ENCODE measurements at regions not wholly inside any gene's neighbourhood (a gene's known extent, or its start where the extent isn't known, plus 50 kb on each side); places are given as distances from the start of the nearest gene placed in this dataset.

GRCh38 chr13:97112446-97113152 is 109.5 kb upstream of the MBNL2 start:
- DNase-seq = no peak

- no peak for DNase-seq
Observed at GRCh38 chr13:97113231-97114001, 108.7 kb upstream of the MBNL2 start.

GRCh38 chr13:97114651-97115050 is 107.5 kb upstream of the MBNL2 start:
- DNase-seq = no peak

- DNase-seq = no peak
Observed at GRCh38 chr13:97116754-97117153, 105.4 kb upstream of the MBNL2 start.

- no peak for DNase-seq
Observed at GRCh38 chr13:97117388-97117910, 104.7 kb upstream of the MBNL2 start.

- no peak for DNase-seq
Observed at GRCh38 chr13:97119943-97120342, 102.2 kb upstream of the MBNL2 start.

- no peak for DNase-seq
Observed at GRCh38 chr13:97120346-97120745, 101.8 kb upstream of the MBNL2 start.

- DNase-seq = no peak
Observed at GRCh38 chr13:97120976-97121375, 101.2 kb upstream of the MBNL2 start.

GRCh38 chr13:97121894-97122293 is 100.2 kb upstream of the MBNL2 start:
- DNase-seq = no peak

- no peak for DNase-seq
Observed at GRCh38 chr13:97122381-97122996, 99.6 kb upstream of the MBNL2 start.

GRCh38 chr13:97124206-97124605 is 97.9 kb upstream of the MBNL2 start:
- DNase-seq = no peak

GRCh38 chr13:97124915-97125809 is 97.0 kb upstream of the MBNL2 start:
- peak; percentile 93 for DNase-seq

- peak; percentile 71 for DNase-seq
Observed at GRCh38 chr13:97125810-97126738, 96.1 kb upstream of the MBNL2 start.

- DNase-seq = no peak
Observed at GRCh38 chr13:97127842-97128241, 94.3 kb upstream of the MBNL2 start.

- DNase-seq = no peak
Observed at GRCh38 chr13:97130190-97130589, 91.9 kb upstream of the MBNL2 start.

GRCh38 chr13:97131447-97131846 is 90.7 kb upstream of the MBNL2 start:
- no peak for DNase-seq

- DNase-seq = no peak
Observed at GRCh38 chr13:97133554-97133953, 88.6 kb upstream of the MBNL2 start.

GRCh38 chr13:97133955-97134354 is 88.2 kb upstream of the MBNL2 start:
- no peak for DNase-seq

GRCh38 chr13:97134364-97135095 is 87.6 kb upstream of the MBNL2 start:
- no peak for DNase-seq

GRCh38 chr13:97135883-97136282 is 86.2 kb upstream of the MBNL2 start:
- DNase-seq = peak; percentile 28

GRCh38 chr13:97136418-97136817 is 85.7 kb upstream of the MBNL2 start:
- DNase-seq = no peak

Measured in NCI-H524 treated with DMSO at 0.1 percent for 48 hours (cell line).